ENCODE measurements at regions not wholly inside any gene's neighbourhood (a gene's known extent, or its start where the extent isn't known, plus 50 kb on each side); places are given as distances from the start of the nearest gene placed in this dataset.
"Not testable (repeated sequence)": the region's sequence is repeated elsewhere in the genome, so short reads cannot be mapped to it uniquely, and the experiment has no call there.

GRCh38 chr19:14328406-14328805, 52.8 kb upstream of the ADGRE5 start:
- DNase-seq (ENCODE audit: low spot score) (no peak), FAIRE-seq (no peak)

GRCh38 chr19:14327061-14327460, 54.2 kb upstream of the ADGRE5 start:
- FAIRE-seq = not testable (repeated sequence)

GRCh38 chr19:14325863-14326262, 55.4 kb upstream of the ADGRE5 start:
- FAIRE-seq (no peak), DNase-seq (ENCODE audit: low spot score) (peak; percentile 35)

More at GRCh38 chr19:14327061-14327460, 54.2 kb upstream of the ADGRE5 start:
- not testable (repeated sequence) for DNase-seq (ENCODE audit: low spot score)

GRCh38 chr19:14325134-14325533, 56.1 kb upstream of the ADGRE5 start:
- FAIRE-seq = no peak
- DNase-seq (ENCODE audit: low spot score) = no peak

- no peak for FAIRE-seq
- DNase-seq (ENCODE audit: low spot score) = no peak
Measured at GRCh38 chr19:14322889-14323463, 58.3 kb upstream of the ADGRE5 start.

- DNase-seq (ENCODE audit: low spot score) = no peak
- FAIRE-seq = no peak
Measured at GRCh38 chr19:14320253-14320652, 61.0 kb upstream of the ADGRE5 start.

- FAIRE-seq; DNase-seq (ENCODE audit: low spot score): not testable (repeated sequence)
Measured at GRCh38 chr19:14319720-14320119, 61.5 kb upstream of the ADGRE5 start.

GRCh38 chr19:14318873-14319272, 62.4 kb upstream of the ADGRE5 start:
- no peak for FAIRE-seq
- no peak for DNase-seq (ENCODE audit: low spot score)

- FAIRE-seq (no peak), DNase-seq (ENCODE audit: low spot score) (no peak)
Measured at GRCh38 chr19:14317157-14317556, 64.1 kb upstream of the ADGRE5 start.

- FAIRE-seq = no peak
- no peak for DNase-seq (ENCODE audit: low spot score)
Measured at GRCh38 chr19:14315433-14315832, 65.8 kb upstream of the ADGRE5 start.

GRCh38 chr19:14310055-14310454, 71.2 kb upstream of the ADGRE5 start:
- FAIRE-seq = no peak
- no peak for DNase-seq (ENCODE audit: low spot score)

GRCh38 chr19:14305706-14306105, 75.5 kb upstream of the ADGRE5 start:
- DNase-seq (ENCODE audit: low spot score) (no peak), FAIRE-seq (no peak)

- DNase-seq (ENCODE audit: low spot score) = no peak
- FAIRE-seq = no peak
Measured at GRCh38 chr19:14301150-14301549, 80.1 kb upstream of the ADGRE5 start.

GRCh38 chr19:14300303-14300702, 80.9 kb upstream of the ADGRE5 start:
- DNase-seq (ENCODE audit: low spot score) = no peak

GRCh38 chr19:14299224-14299827, 81.9 kb upstream of the ADGRE5 start:
- not testable (repeated sequence) for FAIRE-seq; DNase-seq (ENCODE audit: low spot score)

More at GRCh38 chr19:14300303-14300702, 80.9 kb upstream of the ADGRE5 start:
- no peak for FAIRE-seq

- FAIRE-seq; DNase-seq (ENCODE audit: low spot score): not testable (repeated sequence)
Measured at GRCh38 chr19:14297883-14298576, 83.2 kb upstream of the ADGRE5 start.

GRCh38 chr19:14294974-14295373, 86.3 kb upstream of the ADGRE5 start:
- not testable (repeated sequence) for DNase-seq (ENCODE audit: low spot score); FAIRE-seq

- not testable (repeated sequence) for FAIRE-seq; DNase-seq (ENCODE audit: low spot score)
Measured at GRCh38 chr19:14293816-14294170, 87.5 kb upstream of the ADGRE5 start.

GRCh38 chr19:14293101-14293815, 87.3 kb upstream of the ADGRL1 start:
- DNase-seq (ENCODE audit: low spot score); FAIRE-seq: not testable (repeated sequence)

GRCh38 chr19:14289810-14290209, 83.8 kb upstream of the ADGRL1 start:
- not testable (repeated sequence) for FAIRE-seq; DNase-seq (ENCODE audit: low spot score)

- DNase-seq (ENCODE audit: low spot score); FAIRE-seq: not testable (repeated sequence)
Measured at GRCh38 chr19:14287837-14288236, 81.9 kb upstream of the ADGRL1 start.

GRCh38 chr19:14286594-14286993, 80.6 kb upstream of the ADGRL1 start:
- not testable (repeated sequence) for DNase-seq (ENCODE audit: low spot score); FAIRE-seq

All from RCC 7860 (cell line).